Mucosa of rectum (tissue), 2 donors: ENCODE measurements at regions not wholly inside any gene's neighbourhood (a gene's known extent, or its start where the extent isn't known, plus 50 kb on each side); places are given as distances from the start of the nearest gene placed in this dataset.

Experiments used
- H3K27ac ChIP-seq, 2 donors: one replicate each; pipeline ENCODE4 v1.7.0; 2013; ENCODE audit warnings: inconsistent platforms in 2 of 2, low read depth in 2 of 2, low read length in 2 of 2
- H3K27me3 ChIP-seq, 2 donors: one replicate each; pipeline ENCODE4 v1.7.0; 2013; ENCODE audit warnings: low read length in 2 of 2; ENCODE audit not compliant: control insufficient read depth in 2 of 2, insufficient read depth in 2 of 2
- H3K36me3 ChIP-seq, 2 donors: one replicate each; pipeline ENCODE4 v1.7.0; 2013; ENCODE audit warnings: low read length in 2 of 2; ENCODE audit not compliant: control insufficient read depth in 2 of 2, insufficient read depth in 2 of 2
- H3K4me1 ChIP-seq, 2 donors: one replicate each; pipeline ENCODE4 v1.7.0; 2013; ENCODE audit warnings: low read length in 2 of 2, mild to moderate bottlenecking in 1 of 2; ENCODE audit not compliant: control insufficient read depth in 2 of 2, insufficient read depth in 2 of 2
- H3K4me3 ChIP-seq, 2 donors: one replicate each; pipeline ENCODE4 v1.7.0; 2013; ENCODE audit warnings: low read length in 2 of 2
- H3K9ac ChIP-seq, 2 donors: one replicate each; pipeline ENCODE4 v1.7.0; 2013; ENCODE audit warnings: low read length in 2 of 2, low read depth in 1 of 2, mild to moderate bottlenecking in 1 of 2
- H3K9me3 ChIP-seq, 2 donors: one replicate each; pipeline ENCODE4 v1.7.0; 2013; ENCODE audit warnings: low read length in 2 of 2; ENCODE audit not compliant: control insufficient read depth in 2 of 2
- donor health status: healthy.
- donor health status: Normal muscosa, but diverticular disease.

- Histone ChIP-seq H3K27me3 (no peaks in the 10 kb centered on the region), H3K27ac (no peak overlapping the region), H3K4me1 (no peaks in the 10 kb centered on the region), H3K9me3 (no peaks in the 10 kb centered on the region), H3K9ac (no peak overlapping the region), H3K4me3 (no peak overlapping the region), H3K36me3 (no peaks in the 10 kb centered on the region)
Observed at GRCh38 chr15:95132774-95133173, 901.4 kb downstream of the MCTP2 start.

GRCh38 chr15:95134431-95135110 is 903.2 kb downstream of the MCTP2 start:
- no peaks in the 10 kb centered on the region for H3K27me3 ChIP-seq
- no peak overlapping the region for H3K4me3 ChIP-seq
- no peaks in the 10 kb centered on the region for H3K9me3 ChIP-seq
- no peaks in the 10 kb centered on the region for H3K4me1 ChIP-seq
- no peaks in the 10 kb centered on the region for H3K36me3 ChIP-seq
- H3K27ac ChIP-seq: no peak overlapping the region
- H3K9ac ChIP-seq: no peak overlapping the region

GRCh38 chr15:95138604-95139270 is 907.4 kb downstream of the MCTP2 start:
- no peak overlapping the region for H3K9ac ChIP-seq
- no peak overlapping the region for H3K27ac ChIP-seq
- H3K36me3 ChIP-seq: no peaks in the 10 kb centered on the region
- no peaks in the 10 kb centered on the region for H3K27me3 ChIP-seq
- H3K9me3 ChIP-seq: no peaks in the 10 kb centered on the region
- no peaks in the 10 kb centered on the region for H3K4me1 ChIP-seq
- H3K4me3 ChIP-seq: no peak overlapping the region

GRCh38 chr15:95141486-95141885 is 910.1 kb downstream of the MCTP2 start:
- Histone ChIP-seq H3K27ac (no peak overlapping the region), H3K4me3 (no peak overlapping the region), H3K9me3 (no peaks in the 10 kb centered on the region), H3K9ac (no peak overlapping the region), H3K4me1 (no peaks in the 10 kb centered on the region), H3K36me3 (no peaks in the 10 kb centered on the region), H3K27me3 (no peaks in the 10 kb centered on the region)

GRCh38 chr15:95142531-95142930 is 911.2 kb downstream of the MCTP2 start:
- Histone ChIP-seq H3K36me3 (no peaks in the 10 kb centered on the region), H3K9ac (no peak overlapping the region), H3K9me3 (no peaks in the 10 kb centered on the region), H3K27ac (no peak overlapping the region), H3K4me1 (no peaks in the 10 kb centered on the region), H3K27me3 (no peaks in the 10 kb centered on the region), H3K4me3 (no peak overlapping the region)

GRCh38 chr15:95146481-95146880 is 915.1 kb downstream of the MCTP2 start:
- no peak overlapping the region for H3K4me3 ChIP-seq
- no peak overlapping the region for H3K9ac ChIP-seq
- no peak overlapping the region for H3K27ac ChIP-seq
- H3K9me3 ChIP-seq: no peaks in the 10 kb centered on the region
- no peaks in the 10 kb centered on the region for H3K27me3 ChIP-seq
- H3K36me3 ChIP-seq: no peaks in the 10 kb centered on the region
- no peaks in the 10 kb centered on the region for H3K4me1 ChIP-seq

GRCh38 chr15:95148183-95148582 is 916.8 kb downstream of the MCTP2 start:
- H3K4me1 ChIP-seq: no peaks in the 10 kb centered on the region
- H3K27me3 ChIP-seq: no peaks in the 10 kb centered on the region
- H3K36me3 ChIP-seq: no peaks in the 10 kb centered on the region
- no peak overlapping the region for H3K4me3 ChIP-seq
- no peak overlapping the region for H3K9ac ChIP-seq
- H3K27ac ChIP-seq: no peak overlapping the region
- no peaks in the 10 kb centered on the region for H3K9me3 ChIP-seq

GRCh38 chr15:95149036-95149435 is 917.7 kb downstream of the MCTP2 start:
- Histone ChIP-seq H3K27ac (no peak overlapping the region), H3K9me3 (no peaks in the 10 kb centered on the region), H3K9ac (no peak overlapping the region), H3K4me3 (no peak overlapping the region), H3K27me3 (no peaks in the 10 kb centered on the region), H3K36me3 (no peaks in the 10 kb centered on the region), H3K4me1 (no peaks in the 10 kb centered on the region)

GRCh38 chr15:95149771-95150170 is 918.4 kb downstream of the MCTP2 start:
- no peak overlapping the region for H3K9ac ChIP-seq
- no peaks in the 10 kb centered on the region for H3K36me3 ChIP-seq
- H3K4me1 ChIP-seq: no peaks in the 10 kb centered on the region
- no peaks in the 10 kb centered on the region for H3K27me3 ChIP-seq
- no peak overlapping the region for H3K4me3 ChIP-seq
- H3K9me3 ChIP-seq: no peaks in the 10 kb centered on the region
- no peak overlapping the region for H3K27ac ChIP-seq

- Histone ChIP-seq H3K27ac (no peak overlapping the region), H3K9ac (no peak overlapping the region), H3K4me1 (no peaks in the 10 kb centered on the region), H3K4me3 (no peak overlapping the region), H3K9me3 (no peaks in the 10 kb centered on the region), H3K36me3 (no peaks in the 10 kb centered on the region), H3K27me3 (no peaks in the 10 kb centered on the region)
Observed at GRCh38 chr15:95150466-95150865, 919.1 kb downstream of the MCTP2 start.
